Uterus (tissue), 3 donors: ENCODE measurements at regions not wholly inside any gene's neighbourhood (a gene's known extent, or its start where the extent isn't known, plus 50 kb on each side); places are given as distances from the start of the nearest gene placed in this dataset.

Experiments used
- DNase-seq, 2 donors: peaks; one replicate each; pipeline ENCODE4 v3.0.0-alpha.2; 2019 to 2020
- H3K27ac ChIP-seq, 2 donors: fragments of 200-600 bp; sonication (generic); 1 replicate in 1 of 2; 2 replicates in 1 of 2; pipeline ENCODE4 v1.5.1; 2016 to 2018
- H3K27me3 ChIP-seq, 2 donors: fragments of 200-600 bp; sonication (generic); one replicate each; pipeline ENCODE4 v1.5.1; 2018 to 2019; ENCODE audit warnings: control low read depth in 1 of 2
- H3K36me3 ChIP-seq, 2 donors: fragments of 200-600 bp; sonication (generic); one replicate each; pipeline ENCODE4 v1.5.1; 2019; ENCODE audit warnings: control low read depth in 1 of 2
- H3K4me1 ChIP-seq, 2 donors: fragments of 200-600 bp; sonication (generic); one replicate each; pipeline ENCODE4 v1.5.1; 2018 to 2019; ENCODE audit warnings: control low read depth in 1 of 2
- H3K4me3 ChIP-seq, 2 donors: fragments of 200-600 bp; sonication (generic); 1 replicate in 1 of 2; 2 replicates in 1 of 2; pipeline ENCODE4 v1.5.1; 2018 to 2019; ENCODE audit warnings: mild to moderate bottlenecking in 1 of 2
- H3K9me3 ChIP-seq, 2 donors: fragments of 200-600 bp; sonication (generic); one replicate each; pipeline ENCODE4 v1.5.1; 2019; ENCODE audit warnings: control low read depth in 1 of 2
- POLR2A ChIP-seq, 2 donors: fragments of 450-650 bp; IDR thresholded peaks; one replicate each; pipeline ENCODE4 v1.6.1; 2016; ENCODE audit warnings: antibody characterized with exemption in 2 of 2, mild to moderate bottlenecking in 1 of 2, moderate library complexity in 1 of 2
- intact Hi-C: fragments of 100-400 bp; cut with DNase I; formaldehyde crosslinking; loops from one replicate; pipeline ENCODE4 v1.15.1; 2023; ENCODE audit warnings: low total_unique reads
- TF ChIP-seq, protein P1 (sequence below), 4 experiments: fragments of 200-600 bp in 2 of 4; fragments of 450-650 bp in 2 of 4; sonication (generic) in 2 of 4; IDR thresholded peaks; one replicate each; pipeline ENCODE4 v1.5.1; 2016 to 2019; ENCODE audit warnings: antibody characterized with exemption in 4 of 4, mild to moderate bottlenecking in 2 of 4, moderate library complexity in 1 of 4
- donor health status: DM: yes; HTN: yes; CAD: no.

- intact Hi-C loops: no loop called here
- H3K36me3 ChIP-seq: no peaks in the 10 kb centered on the region
- no peak for TF ChIP-seq POLR2A (IDR thresholded peaks at IDR 0.05)
- TF ChIP-seq, protein P1, sequence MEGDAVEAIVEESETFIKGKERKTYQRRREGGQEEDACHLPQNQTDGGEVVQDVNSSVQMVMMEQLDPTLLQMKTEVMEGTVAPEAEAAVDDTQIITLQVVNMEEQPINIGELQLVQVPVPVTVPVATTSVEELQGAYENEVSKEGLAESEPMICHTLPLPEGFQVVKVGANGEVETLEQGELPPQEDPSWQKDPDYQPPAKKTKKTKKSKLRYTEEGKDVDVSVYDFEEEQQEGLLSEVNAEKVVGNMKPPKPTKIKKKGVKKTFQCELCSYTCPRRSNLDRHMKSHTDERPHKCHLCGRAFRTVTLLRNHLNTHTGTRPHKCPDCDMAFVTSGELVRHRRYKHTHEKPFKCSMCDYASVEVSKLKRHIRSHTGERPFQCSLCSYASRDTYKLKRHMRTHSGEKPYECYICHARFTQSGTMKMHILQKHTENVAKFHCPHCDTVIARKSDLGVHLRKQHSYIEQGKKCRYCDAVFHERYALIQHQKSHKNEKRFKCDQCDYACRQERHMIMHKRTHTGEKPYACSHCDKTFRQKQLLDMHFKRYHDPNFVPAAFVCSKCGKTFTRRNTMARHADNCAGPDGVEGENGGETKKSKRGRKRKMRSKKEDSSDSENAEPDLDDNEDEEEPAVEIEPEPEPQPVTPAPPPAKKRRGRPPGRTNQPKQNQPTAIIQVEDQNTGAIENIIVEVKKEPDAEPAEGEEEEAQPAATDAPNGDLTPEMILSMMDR (IDR thresholded peaks at IDR 0.05): no peak
Observed at GRCh38 chr13:72120632-72121031, 253.6 kb upstream of the DACH1 start.

GRCh38 chr13:72113931-72114330 is 246.9 kb upstream of the DACH1 start:
- TF ChIP-seq POLR2A (IDR thresholded peaks at IDR 0.05): no peak
- TF ChIP-seq, protein P1 (IDR thresholded peaks at IDR 0.05): no peak
- H3K36me3 ChIP-seq: no peaks in the 10 kb centered on the region
- H3K27ac ChIP-seq: no peak overlapping the region
- H3K4me3 ChIP-seq: no peak overlapping the region
- intact Hi-C loops: no loop called here
- DNase-seq: no peak
- H3K27me3 ChIP-seq: no peaks in the 10 kb centered on the region
- H3K4me1 ChIP-seq: no peaks in the 10 kb centered on the region
- no peaks in the 10 kb centered on the region for H3K9me3 ChIP-seq

More at GRCh38 chr13:72120632-72121031, 253.6 kb upstream of the DACH1 start:
- Histone ChIP-seq H3K27me3 (no peaks in the 10 kb centered on the region), H3K4me1 (no peaks in the 10 kb centered on the region), H3K9me3 (no peaks in the 10 kb centered on the region), H3K4me3 (no peak overlapping the region), H3K27ac (no peak overlapping the region)
- DNase-seq: no peak

DNA sequence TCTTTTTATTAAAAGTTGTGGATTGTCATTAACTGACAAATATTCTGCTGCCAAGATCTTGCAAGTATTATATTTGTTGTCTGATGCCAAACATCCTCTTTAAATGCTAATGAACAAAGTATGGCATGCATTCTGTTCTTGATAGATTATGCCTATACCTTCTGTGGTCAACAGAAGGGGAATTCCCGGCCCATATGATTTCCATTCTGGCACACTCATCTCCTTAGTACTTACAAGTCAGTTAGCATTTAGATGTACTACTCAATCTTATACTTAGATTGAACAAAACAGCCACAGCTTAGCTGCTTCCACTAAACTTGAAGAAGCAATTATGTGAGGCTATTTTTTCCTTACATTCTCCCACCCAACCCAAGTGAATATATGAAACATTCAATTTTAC is 246.1 kb upstream of the DACH1 start:
- TF ChIP-seq, protein P1 (IDR thresholded peaks at IDR 0.05): no peak
- no peak for TF ChIP-seq POLR2A (IDR thresholded peaks at IDR 0.05)

GRCh38 chr13:72112216-72112615 is 245.2 kb upstream of the DACH1 start:
- Histone ChIP-seq H3K9me3 (no peaks in the 10 kb centered on the region), H3K27ac (no peak overlapping the region), H3K27me3 (no peaks in the 10 kb centered on the region), H3K36me3 (no peaks in the 10 kb centered on the region), H3K4me1 (no peaks in the 10 kb centered on the region), H3K4me3 (no peak overlapping the region)
- intact Hi-C loops: no loop called here
- no peak for DNase-seq
- TF ChIP-seq POLR2A (IDR thresholded peaks at IDR 0.05): no peak
- TF ChIP-seq, protein P1 (IDR thresholded peaks at IDR 0.05): no peak

More for the DNA sequence above, 246.1 kb upstream of the DACH1 start:
- Histone ChIP-seq H3K4me3 (no peak overlapping the region), H3K27ac (no peak overlapping the region), H3K27me3 (no peaks in the 10 kb centered on the region), H3K9me3 (no peaks in the 10 kb centered on the region), H3K4me1 (no peaks in the 10 kb centered on the region), H3K36me3 (no peaks in the 10 kb centered on the region)
- intact Hi-C loops: no loop called here
- DNase-seq: no peak

- no peak overlapping the region for H3K4me3 ChIP-seq
- TF ChIP-seq, protein P1 (IDR thresholded peaks at IDR 0.05): no peak
- no peak for TF ChIP-seq POLR2A (IDR thresholded peaks at IDR 0.05)
- H3K9me3 ChIP-seq: no peaks in the 10 kb centered on the region
- intact Hi-C loops: no loop called here
- no peaks in the 10 kb centered on the region for H3K4me1 ChIP-seq
- H3K27me3 ChIP-seq: no peaks in the 10 kb centered on the region
- H3K36me3 ChIP-seq: no peaks in the 10 kb centered on the region
- DNase-seq: no peak
- H3K27ac ChIP-seq: no peak overlapping the region
Observed at GRCh38 chr13:72109863-72110262, 242.9 kb upstream of the DACH1 start.
